Smooth muscle cell (in vitro differentiated cells): ENCODE measurements at regions not wholly inside any gene's neighbourhood (a gene's known extent, or its start where the extent isn't known, plus 50 kb on each side); places are given as distances from the start of the nearest gene placed in this dataset.

Source experiments
- DNase-seq: peaks from one replicate; lab custom pipeline; 2025; ENCODE audit not compliant: unreplicated experiment; lab: John Stamatoyannopoulos, UW
- H2AFZ ChIP-seq: fragments of 200-600 bp; sonication (generic); 2 replicates; pipeline ENCODE4 v1.6.0; 2016; ENCODE audit warnings: antibody characterized with exemption, low read depth, mild to moderate bottlenecking
- H3F3A ChIP-seq: fragments of 200-600 bp; sonication (generic); 2 replicates; pipeline ENCODE4 v1.6.0; 2017; ENCODE audit warnings: antibody characterized with exemption, low read depth
- H3K27ac ChIP-seq: fragments of 200-600 bp; sonication (generic); 2 replicates; pipeline ENCODE4 v1.5.1; 2016; ENCODE audit warnings: low read depth, mild to moderate bottlenecking
- H3K27me3 ChIP-seq: fragments of 200-600 bp; sonication (generic); 2 replicates; pipeline ENCODE4 v1.6.1; 2016; ENCODE audit warnings: low read depth, mild to moderate bottlenecking
- H3K36me3 ChIP-seq: fragments of 200-600 bp; sonication (generic); 2 replicates; pipeline ENCODE4 v1.5.1; 2016; ENCODE audit warnings: low read depth
- H3K4me1 ChIP-seq: fragments of 200-600 bp; sonication (generic); 2 replicates; pipeline ENCODE4 v1.5.1; 2016; ENCODE audit warnings: low read depth
- H3K4me2 ChIP-seq: fragments of 200-600 bp; sonication (generic); 2 replicates; pipeline ENCODE4 v1.6.0; 2016; ENCODE audit warnings: mild to moderate bottlenecking
- H3K4me3 ChIP-seq: fragments of 200-600 bp; sonication (generic); 2 replicates; pipeline ENCODE4 v1.5.1; 2016; ENCODE audit warnings: mild to moderate bottlenecking
- H3K79me2 ChIP-seq: fragments of 200-600 bp; sonication (generic); 2 replicates; pipeline ENCODE4 v1.6.0; 2016; ENCODE audit warnings: low read depth, mild to moderate bottlenecking
- H3K9ac ChIP-seq: fragments of 200-600 bp; sonication (generic); 2 replicates; pipeline ENCODE4 v1.6.0; 2016; ENCODE audit warnings: low read depth
- H3K9me3 ChIP-seq: fragments of 200-600 bp; sonication (generic); replicated peaks from 2 replicates; pipeline ENCODE4 v1.5.1; 2016; ENCODE audit warnings: low read depth
- H4K20me1 ChIP-seq: fragments of 200-600 bp; sonication (generic); 2 replicates; pipeline ENCODE4 v1.6.0; 2016; ENCODE audit warnings: low read depth
- WGBS: methylation state at CpG from one replicate; pipeline ENCODE4 v1.1.7; 2016; ENCODE audit warnings: low lambda C conversion rate; 5-methylcytosine and 5-hydroxymethylcytosine counted together
- TF ChIP-seq, protein P1 (sequence below): fragments of 200-600 bp; sonication (generic); IDR thresholded peaks from 2 replicates; pipeline ENCODE4 v1.5.1; 2017; ENCODE audit warnings: borderline replicate concordance, mild to moderate bottlenecking, antibody characterized with exemption; ENCODE audit not compliant: insufficient read depth, poor library complexity, severe bottlenecking

DNA sequence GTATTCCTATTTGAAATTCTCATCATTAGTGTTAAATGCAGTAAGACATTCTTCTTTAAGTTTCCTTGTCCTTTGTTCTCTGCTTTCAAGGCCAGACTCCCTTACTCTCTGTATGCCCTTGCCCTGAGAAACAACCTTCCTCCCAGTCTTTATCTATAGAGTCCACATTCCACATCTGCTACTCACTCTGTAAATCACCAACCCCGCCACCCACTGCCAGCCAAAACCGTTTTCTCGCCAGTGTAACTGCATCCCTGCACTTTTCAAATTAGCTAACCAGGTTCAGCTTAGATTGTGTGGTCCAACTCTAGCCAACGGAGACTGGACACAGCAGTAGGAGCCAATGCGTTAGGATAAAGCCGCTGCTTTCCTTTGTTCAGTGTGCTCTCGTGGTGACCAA is 402.4 kb upstream of the PDZRN3 start:
- DNase-seq = no peak
- H3K27ac ChIP-seq = no peak overlapping the region
- no peak overlapping the region for H3K9ac ChIP-seq
- H3K4me2 ChIP-seq = peak overlapping the region; percentile 41
- H3K36me3 ChIP-seq = no peaks in the 10 kb centered on the region
- no peak overlapping the region for H3K4me3 ChIP-seq
- no peaks in the 10 kb centered on the region for H3K4me1 ChIP-seq
- TF ChIP-seq, protein P1, sequence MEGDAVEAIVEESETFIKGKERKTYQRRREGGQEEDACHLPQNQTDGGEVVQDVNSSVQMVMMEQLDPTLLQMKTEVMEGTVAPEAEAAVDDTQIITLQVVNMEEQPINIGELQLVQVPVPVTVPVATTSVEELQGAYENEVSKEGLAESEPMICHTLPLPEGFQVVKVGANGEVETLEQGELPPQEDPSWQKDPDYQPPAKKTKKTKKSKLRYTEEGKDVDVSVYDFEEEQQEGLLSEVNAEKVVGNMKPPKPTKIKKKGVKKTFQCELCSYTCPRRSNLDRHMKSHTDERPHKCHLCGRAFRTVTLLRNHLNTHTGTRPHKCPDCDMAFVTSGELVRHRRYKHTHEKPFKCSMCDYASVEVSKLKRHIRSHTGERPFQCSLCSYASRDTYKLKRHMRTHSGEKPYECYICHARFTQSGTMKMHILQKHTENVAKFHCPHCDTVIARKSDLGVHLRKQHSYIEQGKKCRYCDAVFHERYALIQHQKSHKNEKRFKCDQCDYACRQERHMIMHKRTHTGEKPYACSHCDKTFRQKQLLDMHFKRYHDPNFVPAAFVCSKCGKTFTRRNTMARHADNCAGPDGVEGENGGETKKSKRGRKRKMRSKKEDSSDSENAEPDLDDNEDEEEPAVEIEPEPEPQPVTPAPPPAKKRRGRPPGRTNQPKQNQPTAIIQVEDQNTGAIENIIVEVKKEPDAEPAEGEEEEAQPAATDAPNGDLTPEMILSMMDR = no peak
- H3K9me3 ChIP-seq = no peaks in the 10 kb centered on the region
- no peak overlapping the region for H2AFZ ChIP-seq
- no peaks in the 10 kb centered on the region for H3F3A ChIP-seq
- no peaks in the 10 kb centered on the region for H4K20me1 ChIP-seq
- H3K27me3 ChIP-seq = no peaks in the 10 kb centered on the region
- no peaks in the 10 kb centered on the region for H3K79me2 ChIP-seq
- WGBS = 27% methylated on average over 7 of the region's 7 CpGs

DNA sequence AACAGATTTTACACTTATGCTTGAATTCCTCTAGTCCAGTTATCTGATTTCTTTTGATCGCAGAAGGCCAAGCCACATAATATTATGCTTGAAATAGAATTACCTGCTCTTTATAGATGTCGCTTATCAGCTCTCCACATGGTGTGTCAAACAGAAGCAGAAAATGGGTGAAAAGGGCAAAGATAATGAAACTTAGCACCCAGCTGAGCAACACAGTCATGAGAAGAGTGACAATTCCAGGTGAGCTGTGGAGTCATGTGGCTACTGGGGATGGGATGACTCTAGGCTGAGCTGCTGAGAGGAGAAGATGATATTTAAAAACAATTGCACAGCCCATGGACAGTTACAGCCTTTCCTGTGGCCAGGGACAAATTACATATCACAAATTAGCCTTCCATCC is 398.7 kb upstream of the PDZRN3 start:
- H3K36me3 ChIP-seq = no peaks in the 10 kb centered on the region
- H4K20me1 ChIP-seq = no peaks in the 10 kb centered on the region
- H3K9ac ChIP-seq = no peak overlapping the region
- H3K9me3 ChIP-seq = no peaks in the 10 kb centered on the region
- no peak overlapping the region for H3K27ac ChIP-seq
- no peaks in the 10 kb centered on the region for H3K4me1 ChIP-seq
- TF ChIP-seq, protein P1 = no peak
- H3K79me2 ChIP-seq = no peaks in the 10 kb centered on the region
- no peak overlapping the region for H2AFZ ChIP-seq
- no peak for DNase-seq
- no peak overlapping the region for H3K4me2 ChIP-seq
- WGBS = 95% methylated on average over 2 of the region's 2 CpGs
- H3F3A ChIP-seq = no peaks in the 10 kb centered on the region
- no peak overlapping the region for H3K4me3 ChIP-seq
- no peaks in the 10 kb centered on the region for H3K27me3 ChIP-seq

DNA sequence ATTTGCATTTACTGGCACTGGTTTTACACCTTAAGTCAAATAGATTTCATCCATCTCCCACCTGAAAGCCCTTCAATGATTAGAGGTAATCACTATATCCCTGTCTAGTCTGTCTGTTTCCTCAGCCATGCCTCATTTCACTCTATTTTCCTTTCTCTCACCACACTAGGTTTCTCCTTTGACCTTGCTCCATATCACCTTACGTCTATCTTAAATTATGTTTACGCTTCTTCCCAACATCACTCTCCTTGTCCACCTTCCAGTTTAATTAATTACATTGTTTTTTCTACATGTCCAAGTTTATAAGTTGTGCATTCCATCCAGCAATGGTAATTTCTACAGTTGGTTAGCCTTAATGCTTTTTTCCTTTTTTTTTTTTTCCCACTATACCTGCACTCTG is 396.7 kb upstream of the PDZRN3 start:
- Histone ChIP-seq H3K27ac (no peak overlapping the region), H3K9me3 (no peaks in the 10 kb centered on the region), H3K79me2 (no peaks in the 10 kb centered on the region), H3K4me2 (no peak overlapping the region), H3F3A (no peaks in the 10 kb centered on the region), H3K4me3 (no peak overlapping the region), H3K36me3 (no peaks in the 10 kb centered on the region), H2AFZ (no peak overlapping the region), H3K27me3 (no peaks in the 10 kb centered on the region), H3K9ac (no peak overlapping the region), H3K4me1 (no peaks in the 10 kb centered on the region), H4K20me1 (no peaks in the 10 kb centered on the region)
- TF ChIP-seq, protein P1 = no peak
- no peak for DNase-seq
- 94% methylated on average over 2 of the region's 2 CpGs for WGBS

DNA sequence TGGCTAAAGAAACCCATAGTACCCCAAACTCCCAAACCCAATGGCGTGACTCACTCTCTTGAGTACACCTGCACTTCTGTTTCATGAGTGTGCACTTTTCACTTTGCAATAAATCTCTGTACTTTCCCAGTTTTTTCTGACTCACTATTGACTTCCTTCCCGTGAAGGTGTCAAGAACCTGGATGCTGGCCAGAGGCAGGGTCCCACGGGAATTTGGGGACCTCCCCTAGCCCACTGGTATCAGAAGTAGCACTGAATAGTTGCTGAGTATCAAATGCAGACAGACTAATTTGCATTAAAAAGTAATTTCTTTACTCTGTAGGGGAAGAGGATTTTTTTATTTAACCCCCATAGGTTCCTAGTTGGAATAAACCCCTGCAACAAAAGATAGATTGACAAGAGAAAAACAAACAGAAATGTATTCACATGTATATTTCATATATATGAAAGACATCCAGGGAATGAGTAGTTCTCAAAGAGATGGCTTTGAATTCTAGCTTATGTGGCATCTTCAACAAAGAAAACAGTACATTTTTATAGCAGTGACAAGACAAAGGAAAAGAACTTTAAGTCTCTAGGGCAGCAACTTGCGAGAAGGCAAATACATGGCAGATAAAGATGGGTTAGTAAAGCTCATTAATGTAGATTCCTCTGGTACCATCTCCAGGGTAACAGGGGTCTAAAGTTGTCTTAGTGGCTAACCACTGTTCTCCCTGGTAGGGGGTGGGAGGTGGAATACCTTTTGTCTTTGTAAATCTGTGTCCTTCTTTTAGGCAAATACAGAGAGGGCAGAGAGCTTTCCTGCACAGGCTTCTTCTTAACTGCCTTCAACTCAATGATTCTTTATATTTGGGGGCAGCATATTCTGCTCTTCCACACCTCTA is 385.5 kb upstream of the PDZRN3 start:
- 89% methylated on average over 4 of the region's 4 CpGs for WGBS
- Histone ChIP-seq H3F3A (no peaks in the 10 kb centered on the region), H3K9ac (no peak overlapping the region), H3K9me3 (no peaks in the 10 kb centered on the region), H3K4me1 (peaks cover 9% of the 10 kb centered on the region), H3K4me2 (no peak overlapping the region), H3K36me3 (no peaks in the 10 kb centered on the region), H3K79me2 (no peaks in the 10 kb centered on the region), H3K27me3 (no peaks in the 10 kb centered on the region), H4K20me1 (no peaks in the 10 kb centered on the region), H3K27ac (no peak overlapping the region), H3K4me3 (no peak overlapping the region), H2AFZ (no peak overlapping the region)
- DNase-seq = no peak
- TF ChIP-seq, protein P1 = no peak
